ENCODE measurements at regions not wholly inside any gene's neighbourhood (a gene's known extent, or its start where the extent isn't known, plus 50 kb on each side); places are given as distances from the start of the nearest gene placed in this dataset.

- TF ChIP-seq CTCF (conservative IDR thresholded peaks at IDR 0.05; ENCODE audit: low read depth, low read length) (no peak), EZH2phosphoT487 (IDR thresholded peaks at IDR 0.05; ENCODE audit: borderline replicate concordance, low read length) (no peak)
These were observed 402.8 kb downstream of the BRD1 start for GRCh38 chr22:49424893-49425270.

All from PC-3 (cell line).